ENCODE measurements at regions not wholly inside any gene's neighbourhood (a gene's known extent, or its start where the extent isn't known, plus 50 kb on each side); places are given as distances from the start of the nearest gene placed in this dataset.

DNA sequence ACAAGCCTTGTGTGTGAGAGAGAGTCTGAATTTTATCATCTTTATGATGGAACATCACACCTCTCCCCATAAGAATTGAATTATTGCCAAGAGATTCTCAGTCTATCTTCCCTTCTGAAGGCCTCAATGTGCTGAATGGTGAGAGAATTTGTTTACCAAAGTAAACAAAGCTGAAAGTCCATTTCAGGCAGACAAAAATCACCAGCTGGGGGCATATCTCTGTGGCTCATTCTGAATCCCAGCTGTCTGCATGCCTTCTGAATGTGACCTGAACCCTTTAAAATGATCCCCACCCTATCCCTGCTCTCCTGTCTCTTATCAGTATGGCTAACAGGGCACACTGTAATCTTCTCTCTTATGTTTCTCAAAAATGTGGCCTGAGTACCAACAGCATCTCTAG, 99.1 kb upstream of the CAMK1G start:
- H3K4me1 ChIP-seq (ENCODE audit: control insufficient read depth in 1 of 2, low read depth in 2 of 2): no peaks in the 10 kb centered on the region
- no peaks in the 10 kb centered on the region for H3K9me3 ChIP-seq
- no peak overlapping the region for H3K4me3 ChIP-seq
- H3K27me3 ChIP-seq (replicated peaks; ENCODE audit: insufficient read depth): no peaks in the 10 kb centered on the region
- ATAC-seq (ENCODE audit: insufficient number of reproducible peaks, low FRiP score, low read depth) (no peak), DNase-seq (ENCODE audit: low spot score) (no peak)
- no peaks in the 10 kb centered on the region for H3K36me3 ChIP-seq
- TF ChIP-seq, protein P1, sequence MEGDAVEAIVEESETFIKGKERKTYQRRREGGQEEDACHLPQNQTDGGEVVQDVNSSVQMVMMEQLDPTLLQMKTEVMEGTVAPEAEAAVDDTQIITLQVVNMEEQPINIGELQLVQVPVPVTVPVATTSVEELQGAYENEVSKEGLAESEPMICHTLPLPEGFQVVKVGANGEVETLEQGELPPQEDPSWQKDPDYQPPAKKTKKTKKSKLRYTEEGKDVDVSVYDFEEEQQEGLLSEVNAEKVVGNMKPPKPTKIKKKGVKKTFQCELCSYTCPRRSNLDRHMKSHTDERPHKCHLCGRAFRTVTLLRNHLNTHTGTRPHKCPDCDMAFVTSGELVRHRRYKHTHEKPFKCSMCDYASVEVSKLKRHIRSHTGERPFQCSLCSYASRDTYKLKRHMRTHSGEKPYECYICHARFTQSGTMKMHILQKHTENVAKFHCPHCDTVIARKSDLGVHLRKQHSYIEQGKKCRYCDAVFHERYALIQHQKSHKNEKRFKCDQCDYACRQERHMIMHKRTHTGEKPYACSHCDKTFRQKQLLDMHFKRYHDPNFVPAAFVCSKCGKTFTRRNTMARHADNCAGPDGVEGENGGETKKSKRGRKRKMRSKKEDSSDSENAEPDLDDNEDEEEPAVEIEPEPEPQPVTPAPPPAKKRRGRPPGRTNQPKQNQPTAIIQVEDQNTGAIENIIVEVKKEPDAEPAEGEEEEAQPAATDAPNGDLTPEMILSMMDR (IDR thresholded peaks at IDR 0.05): no peak
- H3K27ac ChIP-seq: no peak overlapping the region

DNA sequence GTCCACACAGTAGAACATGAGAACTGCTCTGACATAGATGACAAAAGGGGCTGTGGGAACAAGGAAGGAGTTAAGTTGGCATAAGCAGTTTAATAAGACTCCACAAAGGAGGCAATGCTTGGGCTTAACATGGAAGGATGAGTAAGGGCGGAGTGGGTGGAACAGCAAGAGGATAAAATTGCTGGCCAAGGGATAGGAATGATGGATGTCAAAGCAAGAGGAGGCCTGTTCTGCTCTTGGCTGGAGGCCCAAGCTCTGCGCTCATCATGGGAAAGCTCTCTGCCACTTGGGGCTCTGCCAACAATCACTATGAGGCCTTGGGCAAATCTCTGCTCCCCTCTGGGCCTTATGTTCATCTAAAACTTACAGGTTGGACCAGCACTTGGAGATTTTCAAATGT, 98.3 kb upstream of the CAMK1G start:
- Histone ChIP-seq H3K27me3 (replicated peaks; ENCODE audit: insufficient read depth) (no peaks in the 10 kb centered on the region), H3K9me3 (no peaks in the 10 kb centered on the region), H3K4me1 (ENCODE audit: control insufficient read depth in 1 of 2, low read depth in 2 of 2) (no peaks in the 10 kb centered on the region), H3K36me3 (no peaks in the 10 kb centered on the region), H3K27ac (no peak overlapping the region), H3K4me3 (no peak overlapping the region)
- DNase-seq (ENCODE audit: low spot score): no peak
- no peak for ATAC-seq (ENCODE audit: insufficient number of reproducible peaks, low FRiP score, low read depth)
- TF ChIP-seq, protein P1 (IDR thresholded peaks at IDR 0.05): no peak

DNA sequence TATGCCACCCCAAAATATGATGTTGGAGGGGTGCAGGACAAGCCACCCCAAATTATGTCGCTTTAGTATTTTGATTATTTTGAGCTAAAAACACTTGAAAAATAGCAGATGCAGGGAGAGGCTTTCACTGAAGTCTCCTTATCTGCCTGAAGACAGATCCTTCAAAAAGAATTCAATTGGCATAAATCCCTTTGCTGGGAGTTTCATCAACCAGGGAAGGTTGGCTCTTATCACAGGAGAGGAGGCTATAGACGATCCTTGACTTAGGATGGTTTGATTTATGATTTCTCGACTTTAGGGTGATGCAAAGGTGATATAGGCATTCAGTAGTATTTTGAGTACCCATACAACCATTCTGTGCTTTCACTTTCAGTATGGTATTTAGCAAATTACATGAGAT, 97.8 kb upstream of the CAMK1G start:
- no peaks in the 10 kb centered on the region for H3K9me3 ChIP-seq
- H3K27me3 ChIP-seq (replicated peaks; ENCODE audit: insufficient read depth): no peaks in the 10 kb centered on the region
- no peak for ATAC-seq (ENCODE audit: insufficient number of reproducible peaks, low FRiP score, low read depth)
- TF ChIP-seq, protein P1 (IDR thresholded peaks at IDR 0.05): no peak
- no peak overlapping the region for H3K4me3 ChIP-seq
- no peak for DNase-seq (ENCODE audit: low spot score)
- no peaks in the 10 kb centered on the region for H3K4me1 ChIP-seq (ENCODE audit: control insufficient read depth in 1 of 2, low read depth in 2 of 2)
- no peak overlapping the region for H3K27ac ChIP-seq
- no peaks in the 10 kb centered on the region for H3K36me3 ChIP-seq

DNA sequence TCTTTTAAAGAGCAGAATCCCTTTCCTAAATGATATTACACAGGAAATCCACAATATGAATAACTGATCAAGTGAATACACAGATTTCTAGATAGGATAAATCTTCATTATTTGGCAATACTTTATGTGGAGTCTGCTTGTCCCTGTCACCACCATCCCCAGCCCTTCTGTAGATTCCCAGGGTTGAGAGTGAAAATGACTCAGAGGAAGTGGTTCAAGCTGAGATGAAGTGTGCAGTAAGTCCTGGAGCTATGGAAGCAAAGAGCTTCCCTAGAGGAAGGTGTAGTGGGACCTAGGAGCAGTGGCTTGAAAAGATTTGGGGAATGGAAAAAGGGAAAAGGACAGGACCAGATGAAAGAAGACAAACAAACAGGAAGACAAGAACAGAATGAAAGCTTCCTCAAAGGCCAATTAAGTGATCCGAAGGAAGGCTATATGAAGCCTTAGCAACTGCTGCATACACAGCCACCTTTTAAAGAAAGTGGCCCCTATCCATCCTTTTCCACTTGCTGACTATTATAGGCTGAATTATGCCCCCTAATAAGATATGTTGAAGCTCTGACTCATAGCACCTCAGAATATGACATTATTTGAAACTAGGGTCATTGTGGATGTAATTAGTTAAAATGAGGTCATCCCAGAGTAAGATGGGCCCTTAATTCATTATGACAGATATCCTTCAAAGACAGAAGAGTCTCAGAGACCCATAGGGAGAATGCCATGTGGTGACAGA, 96.5 kb upstream of the CAMK1G start:
- H3K9me3 ChIP-seq: no peaks in the 10 kb centered on the region
- TF ChIP-seq, protein P1 (IDR thresholded peaks at IDR 0.05): no peak
- no peak for DNase-seq (ENCODE audit: low spot score)
- H3K4me1 ChIP-seq (ENCODE audit: control insufficient read depth in 1 of 2, low read depth in 2 of 2): no peaks in the 10 kb centered on the region
- no peaks in the 10 kb centered on the region for H3K27me3 ChIP-seq (replicated peaks; ENCODE audit: insufficient read depth)
- no peak overlapping the region for H3K4me3 ChIP-seq
- no peak for ATAC-seq (ENCODE audit: insufficient number of reproducible peaks, low FRiP score, low read depth)
- H3K27ac ChIP-seq: no peak overlapping the region
- H3K36me3 ChIP-seq: no peaks in the 10 kb centered on the region

DNA sequence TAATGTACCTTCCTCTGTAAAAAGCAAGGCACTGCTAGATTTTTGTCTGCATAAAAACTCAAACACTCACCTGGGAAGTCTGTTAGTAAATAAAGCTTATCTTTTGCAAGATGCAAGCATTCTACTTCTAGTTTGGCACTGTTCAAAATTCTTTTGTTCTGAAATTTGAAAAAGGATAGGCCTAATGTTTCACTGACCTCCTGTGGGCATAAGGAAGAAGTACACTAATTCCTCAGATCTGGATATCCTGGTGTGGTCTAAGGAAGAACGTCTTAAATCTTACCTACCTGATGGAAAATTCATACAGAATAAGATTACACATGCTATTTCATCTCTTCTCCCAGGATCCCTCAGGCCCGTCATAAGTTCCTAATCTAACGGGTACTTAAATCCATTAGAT, 93.5 kb upstream of the CAMK1G start:
- DNase-seq (ENCODE audit: low spot score): no peak
- Histone ChIP-seq H3K9me3 (no peaks in the 10 kb centered on the region), H3K27ac (no peak overlapping the region), H3K27me3 (replicated peaks; ENCODE audit: insufficient read depth) (no peaks in the 10 kb centered on the region), H3K36me3 (no peaks in the 10 kb centered on the region), H3K4me1 (ENCODE audit: control insufficient read depth in 1 of 2, low read depth in 2 of 2) (no peaks in the 10 kb centered on the region), H3K4me3 (no peak overlapping the region)
- TF ChIP-seq, protein P1 (IDR thresholded peaks at IDR 0.05): no peak
- no peak for ATAC-seq (ENCODE audit: insufficient number of reproducible peaks, low FRiP score, low read depth)

All from thoracic aorta (tissue), 2 donors.